HUES6 (cell line): ENCODE measurements at regions not wholly inside any gene's neighbourhood (a gene's known extent, or its start where the extent isn't known, plus 50 kb on each side); places are given as distances from the start of the nearest gene placed in this dataset.

Experiments
- H3K27ac ChIP-seq: 2 replicates; pipeline ENCODE4 v1.7.0; 2013; ENCODE audit warnings: low read depth, mild to moderate bottlenecking, low read length, inconsistent platforms
- H3K27me3 ChIP-seq: 2 replicates; pipeline ENCODE4 v1.6.1; 2013; ENCODE audit warnings: low read length; ENCODE audit not compliant: control insufficient read depth, insufficient read depth
- H3K36me3 ChIP-seq: 2 replicates; pipeline ENCODE4 v1.6.1; 2013; ENCODE audit warnings: low read length; ENCODE audit not compliant: control insufficient read depth, insufficient read depth
- H3K4me1 ChIP-seq: 2 replicates; pipeline ENCODE4 v1.6.1; 2013; ENCODE audit warnings: low read length; ENCODE audit not compliant: control insufficient read depth, insufficient read depth
- H3K4me3 ChIP-seq: 2 replicates; pipeline ENCODE4 v1.5.1; 2013; ENCODE audit warnings: low read depth, low read length
- H3K9ac ChIP-seq: one replicate; pipeline ENCODE4 v1.6.1; 2013; ENCODE audit warnings: mild to moderate bottlenecking, low read length
- H3K9me3 ChIP-seq: 2 replicates; pipeline ENCODE4 v1.6.1; 2013; ENCODE audit warnings: low read depth, low read length; ENCODE audit not compliant: control insufficient read depth, insufficient read depth

DNA sequence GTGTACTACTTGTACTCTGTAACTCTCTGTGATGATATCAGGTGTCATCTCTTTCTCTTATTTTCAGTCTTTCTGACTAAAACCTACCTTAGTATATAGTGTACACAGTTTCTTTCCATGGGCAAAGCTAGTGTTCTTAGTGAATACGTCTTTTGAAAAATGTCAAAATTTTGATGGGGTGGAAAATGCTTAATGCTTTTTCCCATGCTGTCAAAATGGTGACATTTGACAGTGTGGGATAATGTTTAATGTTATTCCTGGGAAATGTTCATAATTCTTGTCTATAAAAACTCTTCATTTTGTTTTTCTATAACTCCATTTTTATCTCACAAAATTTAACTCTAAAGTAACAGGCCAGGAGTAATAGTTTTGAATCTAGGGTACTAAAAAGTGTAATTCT, 742.7 kb upstream of the FOXG1 start:
- no peaks in the 10 kb centered on the region for H3K4me1 ChIP-seq
- no peaks in the 10 kb centered on the region for H3K36me3 ChIP-seq
- no peak overlapping the region for H3K9ac ChIP-seq
- H3K9me3 ChIP-seq: no peaks in the 10 kb centered on the region
- H3K4me3 ChIP-seq: no peak overlapping the region
- H3K27me3 ChIP-seq: no peaks in the 10 kb centered on the region
- no peak overlapping the region for H3K27ac ChIP-seq

DNA sequence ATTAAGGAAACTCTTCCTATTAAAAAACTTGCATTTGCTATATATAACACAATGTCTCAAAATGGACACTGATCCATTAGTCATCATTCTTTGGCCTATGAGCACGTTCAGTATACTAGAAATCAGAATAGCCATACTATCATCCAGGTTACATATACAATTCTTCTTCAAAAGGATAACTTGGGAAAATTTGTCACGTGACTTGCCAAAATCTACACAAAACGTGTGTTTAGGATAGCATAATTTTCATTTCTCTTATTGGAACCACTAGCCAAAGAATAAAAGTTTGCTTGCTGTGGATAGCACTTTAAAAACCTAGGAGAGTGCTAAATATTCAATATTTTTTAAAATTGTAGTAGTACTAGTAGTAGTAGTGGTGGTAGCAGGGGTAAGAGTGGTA, 714.3 kb upstream of the FOXG1 start:
- H3K4me1 ChIP-seq: no peaks in the 10 kb centered on the region
- H3K9me3 ChIP-seq: no peaks in the 10 kb centered on the region
- no peaks in the 10 kb centered on the region for H3K36me3 ChIP-seq
- H3K27ac ChIP-seq: no peak overlapping the region
- no peaks in the 10 kb centered on the region for H3K27me3 ChIP-seq
- H3K9ac ChIP-seq: no peak overlapping the region
- no peak overlapping the region for H3K4me3 ChIP-seq

DNA sequence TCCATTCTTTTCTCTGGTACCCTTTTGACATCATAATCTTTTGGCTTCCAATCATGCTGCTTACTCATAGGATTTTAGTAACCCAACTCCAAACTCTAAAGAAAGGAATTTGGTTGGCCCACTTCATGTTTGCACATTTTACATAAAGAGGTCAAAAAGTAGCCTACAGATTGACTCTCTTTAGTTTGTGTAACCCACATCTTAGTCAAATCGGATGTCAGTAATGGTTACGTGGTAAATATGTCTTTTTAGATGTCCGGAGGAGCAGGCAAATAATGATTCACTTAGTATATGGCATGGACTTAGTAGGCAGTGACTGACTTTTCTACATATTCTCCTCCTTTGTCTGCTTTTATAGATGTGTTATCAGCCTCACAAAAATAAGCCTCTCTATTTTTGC, 711.6 kb upstream of the FOXG1 start:
- Histone ChIP-seq H3K36me3 (no peaks in the 10 kb centered on the region), H3K9ac (no peak overlapping the region), H3K9me3 (no peaks in the 10 kb centered on the region), H3K4me3 (no peak overlapping the region), H3K4me1 (peaks cover 3% of the 10 kb centered on the region; the same call in 1 of the 2 replicates), H3K27me3 (no peaks in the 10 kb centered on the region), H3K27ac (no peak overlapping the region)

DNA sequence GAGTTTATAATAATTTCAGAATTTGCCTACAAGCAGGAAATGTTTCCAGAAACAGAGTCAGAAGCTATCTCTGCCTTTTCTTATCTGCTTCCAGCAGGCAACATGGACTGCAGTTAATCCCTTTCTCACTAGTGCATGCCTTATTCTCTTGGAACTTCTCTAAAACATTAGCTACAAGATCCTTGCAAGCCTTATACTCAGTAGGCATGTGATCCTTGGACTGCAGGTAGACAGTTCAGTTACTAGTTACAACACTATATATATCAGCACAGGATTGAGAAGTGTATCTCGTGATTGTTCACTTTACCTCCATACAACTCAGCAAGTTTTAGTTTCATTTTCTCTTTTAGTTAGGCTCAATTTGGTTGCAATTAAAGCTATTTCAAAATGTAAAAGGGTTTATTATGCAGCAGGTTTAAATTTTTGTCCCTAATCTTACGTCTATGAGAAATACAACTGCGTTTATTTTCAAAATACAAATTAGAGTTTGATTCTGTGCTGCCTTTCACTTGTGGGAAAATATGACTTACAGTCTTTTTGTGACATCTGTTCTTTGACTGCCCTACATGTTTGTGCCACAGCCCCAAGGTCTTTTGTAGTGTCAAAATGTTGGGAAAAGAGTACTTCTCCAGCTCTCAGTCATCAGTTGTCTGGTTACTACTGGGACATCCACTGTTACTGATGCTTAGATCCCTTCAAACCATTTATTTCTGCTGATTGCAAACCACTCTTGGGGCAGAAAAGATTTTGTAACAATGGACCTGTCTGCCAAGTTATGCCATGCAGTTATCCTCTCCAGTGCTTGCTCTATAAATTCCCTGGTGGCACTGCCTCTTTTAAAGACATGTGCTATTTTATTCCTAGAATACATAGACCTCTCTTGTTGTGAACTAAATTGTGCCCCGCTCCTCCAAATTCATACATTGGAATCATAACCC, 709.0 kb upstream of the FOXG1 start:
- H3K36me3 ChIP-seq: no peaks in the 10 kb centered on the region
- no peaks in the 10 kb centered on the region for H3K9me3 ChIP-seq
- H3K4me3 ChIP-seq: no peak overlapping the region
- no peaks in the 10 kb centered on the region for H3K27me3 ChIP-seq
- no peak overlapping the region for H3K27ac ChIP-seq
- H3K9ac ChIP-seq: no peak overlapping the region
- peaks cover 3% of the 10 kb centered on the region; the same call in 1 of the 2 replicates for H3K4me1 ChIP-seq

DNA sequence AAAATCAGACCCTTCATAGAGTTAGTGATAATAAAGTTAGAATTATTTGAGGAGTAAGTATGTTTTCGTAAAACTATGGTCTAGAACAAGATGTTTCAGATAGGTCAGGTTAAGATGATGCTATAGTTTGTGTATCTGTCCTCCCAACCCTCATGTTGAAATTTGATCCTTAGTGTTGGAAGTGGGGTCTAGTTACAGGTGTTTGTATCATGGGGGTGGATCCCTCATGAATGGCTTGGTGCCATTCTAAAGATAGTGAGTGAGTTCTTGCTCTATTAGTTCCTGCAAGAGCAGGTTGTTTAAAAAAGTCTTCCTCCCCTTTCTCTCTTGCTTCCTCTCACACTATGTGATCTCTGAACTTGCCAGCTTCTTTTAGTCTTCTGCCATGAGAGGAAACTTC, 707.3 kb upstream of the FOXG1 start:
- peaks cover 3% of the 10 kb centered on the region; the same call in 1 of the 2 replicates for H3K4me1 ChIP-seq
- no peak overlapping the region for H3K9ac ChIP-seq
- no peaks in the 10 kb centered on the region for H3K9me3 ChIP-seq
- no peak overlapping the region for H3K27ac ChIP-seq
- H3K27me3 ChIP-seq: no peaks in the 10 kb centered on the region
- H3K4me3 ChIP-seq: no peak overlapping the region
- no peaks in the 10 kb centered on the region for H3K36me3 ChIP-seq

DNA sequence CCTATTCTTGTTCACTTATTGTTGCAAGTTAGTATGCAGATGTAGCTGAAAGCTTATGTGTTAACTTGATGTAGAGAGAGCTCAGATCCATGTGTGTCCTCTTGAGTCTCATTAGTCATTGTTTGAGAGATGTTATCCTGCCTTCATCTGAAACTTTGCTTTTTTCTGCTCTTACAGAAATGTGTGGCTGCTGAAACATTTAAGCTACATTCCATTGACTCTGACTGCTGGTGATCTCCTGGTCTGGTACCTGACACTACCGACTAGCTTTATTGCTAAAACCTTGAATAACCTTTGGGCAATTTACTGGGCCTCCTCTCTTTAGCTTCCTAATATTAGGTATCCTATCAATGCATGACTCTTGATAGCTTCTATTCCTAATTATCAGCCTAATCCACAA, 705.6 kb upstream of the FOXG1 start:
- H3K36me3 ChIP-seq: no peaks in the 10 kb centered on the region
- no peak overlapping the region for H3K27ac ChIP-seq
- H3K9me3 ChIP-seq: no peaks in the 10 kb centered on the region
- peaks cover 3% of the 10 kb centered on the region; the same call in 1 of the 2 replicates for H3K4me1 ChIP-seq
- H3K9ac ChIP-seq: no peak overlapping the region
- no peaks in the 10 kb centered on the region for H3K27me3 ChIP-seq
- H3K4me3 ChIP-seq: no peak overlapping the region

DNA sequence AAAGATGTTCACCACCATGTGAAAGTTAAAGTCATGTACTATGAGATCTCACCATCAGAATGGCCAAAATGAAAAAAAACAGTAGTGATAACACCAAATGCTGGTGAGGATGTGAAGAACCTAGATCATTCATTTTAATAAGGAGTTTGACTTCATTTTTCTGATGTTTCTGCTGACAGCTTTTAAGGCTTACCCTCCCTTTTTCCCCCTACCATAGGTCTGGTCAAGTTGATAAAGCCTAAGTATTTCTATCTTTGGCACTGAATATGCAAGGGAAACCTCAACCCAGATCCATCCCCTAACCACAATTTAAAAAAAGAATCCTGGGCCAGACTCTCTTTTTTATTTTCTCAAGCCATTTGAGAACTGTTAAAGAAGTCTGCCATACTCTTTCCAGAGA, 689.6 kb upstream of the FOXG1 start:
- Histone ChIP-seq H3K4me3 (no peak overlapping the region), H3K27ac (no peak overlapping the region), H3K9ac (no peak overlapping the region), H3K4me1 (no peaks in the 10 kb centered on the region), H3K27me3 (no peaks in the 10 kb centered on the region), H3K36me3 (no peaks in the 10 kb centered on the region), H3K9me3 (no peaks in the 10 kb centered on the region)

DNA sequence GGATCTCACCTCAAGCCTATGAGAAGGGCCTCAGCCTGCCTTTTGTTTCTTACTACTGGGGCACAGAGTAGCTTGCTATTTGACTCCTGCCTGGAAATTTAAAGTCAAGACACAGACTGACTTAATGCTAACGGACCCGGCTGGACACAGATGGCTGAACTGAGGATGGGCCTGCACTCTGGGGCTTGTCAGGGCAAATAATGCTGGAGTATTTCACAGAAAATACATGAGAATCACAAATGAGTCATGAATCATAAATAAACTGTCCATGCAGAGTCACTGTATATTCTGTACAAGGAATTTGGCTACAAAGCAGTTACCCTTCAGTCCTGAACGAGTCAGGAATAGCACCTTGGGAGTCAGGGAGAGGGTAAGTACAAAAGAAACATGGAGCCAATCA, 683.2 kb upstream of the FOXG1 start:
- no peak overlapping the region for H3K9ac ChIP-seq
- peaks cover 15% of the 10 kb centered on the region; the same call in 1 of the 2 replicates for H3K4me1 ChIP-seq
- no peak overlapping the region for H3K27ac ChIP-seq
- H3K27me3 ChIP-seq: no peaks in the 10 kb centered on the region
- no peaks in the 10 kb centered on the region for H3K36me3 ChIP-seq
- no peaks in the 10 kb centered on the region for H3K9me3 ChIP-seq
- H3K4me3 ChIP-seq: no peak overlapping the region

DNA sequence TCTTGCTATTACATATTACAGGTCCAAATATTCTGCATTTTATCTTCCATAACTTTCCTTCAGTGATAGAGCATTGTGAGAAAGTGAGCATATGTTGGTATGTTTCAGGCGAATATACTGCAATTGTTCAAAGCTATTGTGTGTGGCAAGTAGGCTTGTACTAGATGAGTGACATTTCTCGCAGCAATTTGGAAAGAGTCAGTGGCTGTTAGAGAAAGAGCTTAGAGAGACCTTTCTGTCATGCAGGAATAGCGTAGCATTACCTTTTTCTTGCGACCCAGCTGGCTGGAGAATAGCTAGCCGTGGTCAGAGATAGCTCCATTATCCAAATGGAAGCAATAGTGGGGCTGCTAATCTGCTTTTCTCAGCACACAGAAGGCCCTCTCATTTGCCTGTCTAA, 678.5 kb upstream of the FOXG1 start:
- no peaks in the 10 kb centered on the region for H3K27me3 ChIP-seq
- peaks cover 15% of the 10 kb centered on the region; the same call in 1 of the 2 replicates for H3K4me1 ChIP-seq
- H3K9me3 ChIP-seq: no peaks in the 10 kb centered on the region
- H3K27ac ChIP-seq: no peak overlapping the region
- H3K4me3 ChIP-seq: no peak overlapping the region
- no peaks in the 10 kb centered on the region for H3K36me3 ChIP-seq
- no peak overlapping the region for H3K9ac ChIP-seq

DNA sequence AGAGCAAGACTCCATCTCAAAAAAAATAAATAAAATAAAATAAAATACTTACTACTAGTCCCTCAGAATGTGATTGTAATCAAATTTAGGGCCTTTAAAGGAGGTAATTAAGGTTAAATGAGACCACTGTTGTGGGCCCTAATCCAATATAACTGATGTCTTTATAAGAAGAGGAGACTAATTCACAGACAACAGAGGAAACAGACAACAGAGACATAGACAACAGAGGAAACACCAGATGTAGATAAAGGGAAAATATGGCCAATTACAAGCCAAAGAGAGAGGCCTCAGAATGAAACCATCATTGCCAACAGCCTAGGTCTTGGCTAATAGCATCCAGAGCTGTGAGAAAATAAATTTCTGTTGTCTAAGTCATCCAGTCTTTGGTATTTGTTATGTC, 669.0 kb upstream of the FOXG1 start:
- Histone ChIP-seq H3K27me3 (no peaks in the 10 kb centered on the region), H3K4me1 (peaks cover 5% of the 10 kb centered on the region; the same call in 1 of the 2 replicates), H3K4me3 (no peak overlapping the region), H3K36me3 (no peaks in the 10 kb centered on the region), H3K9ac (no peak overlapping the region), H3K27ac (no peak overlapping the region), H3K9me3 (no peaks in the 10 kb centered on the region)

DNA sequence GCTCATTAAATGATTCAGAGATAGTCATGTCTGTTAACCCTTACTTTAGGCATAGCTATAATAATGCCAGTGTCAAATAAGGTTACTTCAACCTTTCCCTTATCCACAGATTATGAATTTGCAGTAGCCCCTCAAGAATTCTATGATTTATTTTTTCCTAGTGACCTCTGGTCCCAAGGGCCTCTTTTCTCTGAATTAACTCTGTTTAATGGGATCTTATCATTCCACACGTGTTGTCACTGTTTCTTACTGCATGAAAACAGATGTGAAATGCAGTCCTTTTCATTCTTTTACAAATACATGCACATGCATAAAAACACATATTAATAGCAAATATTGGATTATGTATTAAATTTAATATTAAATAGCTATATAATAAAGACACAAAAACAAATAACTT, 667.7 kb upstream of the FOXG1 start:
- Histone ChIP-seq H3K4me3 (no peak overlapping the region), H3K9me3 (no peaks in the 10 kb centered on the region), H3K36me3 (no peaks in the 10 kb centered on the region), H3K27me3 (no peaks in the 10 kb centered on the region), H3K4me1 (peaks cover 5% of the 10 kb centered on the region; the same call in 1 of the 2 replicates), H3K27ac (no peak overlapping the region), H3K9ac (no peak overlapping the region)
